OCI-LY7 (cell line): ENCODE measurements at regions not wholly inside any gene's neighbourhood (a gene's known extent, or its start where the extent isn't known, plus 50 kb on each side); places are given as distances from the start of the nearest gene placed in this dataset.

Experiments used
- BruUV-seq: library from RNA; stranded (reverse); fragments of 400-500 nt; replicated peaks from 2 replicates; lab custom pipeline; 2021; lab: Mats Ljungman, UMichigan
- CTCF ChIA-PET: fragments of 300-600 bp; sonication (Branson Sonifier 250); formaldehyde crosslinking; loops from one replicate; lab custom pipeline; 2022; ENCODE audit warnings: antibody characterized with exemption; ENCODE audit not compliant: unreplicated experiment; lab: Charles Lee
- POLR2A ChIA-PET: fragments of 300-600 bp; sonication (Branson Sonifier 250); formaldehyde crosslinking; loops from one replicate; lab custom pipeline; 2022; ENCODE audit warnings: antibody characterized with exemption; lab: Charles Lee
- DNase-seq: peaks from one replicate; pipeline ENCODE4 v3.0.0-alpha.2; 2015; ENCODE audit warnings: low spot score
- H2AFZ ChIP-seq: fragments of 200-600 bp; sonication (generic), shearing (Covaris generic); 2 replicates; pipeline ENCODE4 v1.6.1; 2014; ENCODE audit warnings: mild to moderate bottlenecking, antibody characterized with exemption, low read length, moderate library complexity
- H3K27ac ChIP-seq: fragments of 200-600 bp; sonication (generic); 2 replicates; pipeline ENCODE4 v1.5.1; 2014; ENCODE audit warnings: mixed run types, low read depth, mild to moderate bottlenecking, moderate library complexity, low read length, inconsistent platforms; ENCODE audit not compliant: poor library complexity, severe bottlenecking
- H3K36me3 ChIP-seq: fragments of 200-600 bp; sonication (generic); 2 replicates; pipeline ENCODE4 v1.6.1; 2014; ENCODE audit warnings: mild to moderate bottlenecking, antibody characterized with exemption, low read length, moderate library complexity, mixed read lengths; ENCODE audit not compliant: insufficient read depth
- H3K4me1 ChIP-seq: fragments of 200-600 bp; sonication (generic); 2 replicates; pipeline ENCODE4 v1.5.1; 2014; ENCODE audit warnings: mild to moderate bottlenecking, low read length; ENCODE audit not compliant: insufficient read depth, poor library complexity, severe bottlenecking
- H3K4me2 ChIP-seq: fragments of 200-600 bp; sonication (generic); 2 replicates; pipeline ENCODE4 v1.6.1; 2014; ENCODE audit warnings: mild to moderate bottlenecking, low read length
- H3K4me3 ChIP-seq: fragments of 200-600 bp; sonication (generic); 2 replicates; pipeline ENCODE4 v1.5.1; 2014; ENCODE audit warnings: mild to moderate bottlenecking, low read depth, low read length; ENCODE audit not compliant: poor library complexity, severe bottlenecking
- H3K79me2 ChIP-seq: fragments of 200-600 bp; sonication (generic); 2 replicates; pipeline ENCODE4 v1.6.1; 2016; ENCODE audit warnings: low read depth, mild to moderate bottlenecking, low read length, moderate library complexity, mixed read lengths; ENCODE audit not compliant: insufficient read depth
- H3K9me2 ChIP-seq: fragments of 200-600 bp; sonication (generic); 2 replicates; pipeline ENCODE4 v1.6.1; 2016; ENCODE audit warnings: mild to moderate bottlenecking, low read length, mixed read lengths; ENCODE audit not compliant: insufficient read depth
- H3K9me3 ChIP-seq: fragments of 200-600 bp; sonication (generic); 2 replicates; pipeline ENCODE4 v1.6.1; 2014; ENCODE audit warnings: mild to moderate bottlenecking, mixed run types, low read length, mixed read lengths
- H4K20me1 ChIP-seq: fragments of 200-600 bp; sonication (generic); 2 replicates; pipeline ENCODE4 v1.6.1; 2014; ENCODE audit warnings: mild to moderate bottlenecking, antibody characterized with exemption, low read length, moderate library complexity, mixed read lengths; ENCODE audit not compliant: insufficient read depth
- EZH2phosphoT487 ChIP-seq: fragments of 200-600 bp; sonication (generic); IDR thresholded peaks from 2 replicates; pipeline ENCODE4 v1.6.1; 2018; ENCODE audit warnings: low read depth, borderline replicate concordance, mild to moderate bottlenecking, mixed run types, antibody characterized with exemption, low read length, moderate library complexity, mixed read lengths
- intact Hi-C: fragments of 100-400 bp; cut with micrococcal nuclease; formaldehyde crosslinking; loops from one replicate; pipeline ENCODE4 v1.10.0; 2022; ENCODE audit not compliant: unreplicated experiment
- TF ChIP-seq, protein P1 (sequence below): fragments of 200-600 bp; sonication (generic); conservative IDR thresholded peaks from 2 replicates; pipeline ENCODE4 v1.5.1; 2014; ENCODE audit warnings: mild to moderate bottlenecking, antibody characterized with exemption, low read length, moderate library complexity, mixed read lengths

DNA sequence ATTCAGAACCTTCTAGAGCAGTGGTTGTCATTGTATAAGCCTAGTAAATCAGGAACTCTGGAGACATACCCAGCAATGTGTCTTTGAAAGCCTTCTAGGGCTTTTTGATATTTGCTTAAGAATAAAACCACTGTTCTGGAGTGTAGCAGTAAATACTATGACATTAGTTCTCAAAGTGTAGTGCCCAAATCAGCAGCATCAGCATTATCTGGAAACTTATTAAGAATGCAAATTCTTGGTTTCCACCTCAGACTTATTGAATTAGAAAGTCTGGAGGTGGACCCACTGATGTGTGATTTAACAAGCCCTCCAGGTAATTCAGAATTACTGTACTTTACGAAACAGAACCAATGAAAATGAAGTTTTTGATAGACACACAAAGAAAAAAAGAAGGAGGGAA is 509.7 kb downstream of the SUCLG1 start:
- Histone ChIP-seq H3K4me3 (no peak overlapping the region), H3K27ac (no peak overlapping the region), H3K9me2 (no peaks in the 10 kb centered on the region), H3K9me3 (no peaks in the 10 kb centered on the region), H3K36me3 (no peaks in the 10 kb centered on the region), H3K79me2 (no peaks in the 10 kb centered on the region), H4K20me1 (no peaks in the 10 kb centered on the region), H3K4me1 (no peaks in the 10 kb centered on the region), H2AFZ (no peak overlapping the region), H3K4me2 (no peak overlapping the region)
- TF ChIP-seq, protein P1, sequence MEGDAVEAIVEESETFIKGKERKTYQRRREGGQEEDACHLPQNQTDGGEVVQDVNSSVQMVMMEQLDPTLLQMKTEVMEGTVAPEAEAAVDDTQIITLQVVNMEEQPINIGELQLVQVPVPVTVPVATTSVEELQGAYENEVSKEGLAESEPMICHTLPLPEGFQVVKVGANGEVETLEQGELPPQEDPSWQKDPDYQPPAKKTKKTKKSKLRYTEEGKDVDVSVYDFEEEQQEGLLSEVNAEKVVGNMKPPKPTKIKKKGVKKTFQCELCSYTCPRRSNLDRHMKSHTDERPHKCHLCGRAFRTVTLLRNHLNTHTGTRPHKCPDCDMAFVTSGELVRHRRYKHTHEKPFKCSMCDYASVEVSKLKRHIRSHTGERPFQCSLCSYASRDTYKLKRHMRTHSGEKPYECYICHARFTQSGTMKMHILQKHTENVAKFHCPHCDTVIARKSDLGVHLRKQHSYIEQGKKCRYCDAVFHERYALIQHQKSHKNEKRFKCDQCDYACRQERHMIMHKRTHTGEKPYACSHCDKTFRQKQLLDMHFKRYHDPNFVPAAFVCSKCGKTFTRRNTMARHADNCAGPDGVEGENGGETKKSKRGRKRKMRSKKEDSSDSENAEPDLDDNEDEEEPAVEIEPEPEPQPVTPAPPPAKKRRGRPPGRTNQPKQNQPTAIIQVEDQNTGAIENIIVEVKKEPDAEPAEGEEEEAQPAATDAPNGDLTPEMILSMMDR = no peak
- no peak for TF ChIP-seq EZH2phosphoT487
- ChIA-PET CTCF (no interaction called here), POLR2A (interaction anchor here (0.6 to 1.0 kb wide), 2 partner anchors 20 to 225 kb away, joined by 3 read pairs; no protein-coding TSS in a partner anchor)
- intact Hi-C loops = no loop called here
- no peak for DNase-seq
- BruUV-seq = no TSS peak

DNA sequence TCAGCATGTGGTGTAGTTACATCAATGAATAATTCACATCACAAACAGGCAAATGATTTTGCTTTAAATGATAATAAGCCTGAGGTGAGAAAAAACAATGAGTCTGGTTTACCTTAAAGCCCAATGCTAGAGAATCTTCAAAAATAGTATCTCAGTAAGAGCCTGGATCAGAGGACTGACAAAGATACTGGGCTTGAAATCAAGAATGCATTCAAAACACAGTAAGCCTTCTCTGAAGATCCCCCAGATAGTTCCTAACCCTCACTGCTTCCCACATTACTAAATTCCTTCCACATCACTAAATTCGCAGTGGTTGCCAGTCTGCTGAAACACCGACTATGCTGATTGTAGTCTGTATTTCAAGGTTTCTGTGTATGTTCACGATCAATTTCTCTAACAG is 514.9 kb downstream of the SUCLG1 start:
- Histone ChIP-seq H3K4me2 (no peak overlapping the region), H3K9me2 (no peaks in the 10 kb centered on the region), H3K9me3 (no peaks in the 10 kb centered on the region), H3K4me1 (no peaks in the 10 kb centered on the region), H3K79me2 (no peaks in the 10 kb centered on the region), H2AFZ (no peak overlapping the region), H3K27ac (no peak overlapping the region), H3K4me3 (no peak overlapping the region), H3K36me3 (no peaks in the 10 kb centered on the region), H4K20me1 (no peaks in the 10 kb centered on the region)
- intact Hi-C loops = no loop called here
- no peak for DNase-seq
- BruUV-seq = no TSS peak
- ChIA-PET CTCF (no interaction called here), POLR2A (no interaction called here)
- TF ChIP-seq, protein P1 = no peak
- no peak for TF ChIP-seq EZH2phosphoT487

DNA sequence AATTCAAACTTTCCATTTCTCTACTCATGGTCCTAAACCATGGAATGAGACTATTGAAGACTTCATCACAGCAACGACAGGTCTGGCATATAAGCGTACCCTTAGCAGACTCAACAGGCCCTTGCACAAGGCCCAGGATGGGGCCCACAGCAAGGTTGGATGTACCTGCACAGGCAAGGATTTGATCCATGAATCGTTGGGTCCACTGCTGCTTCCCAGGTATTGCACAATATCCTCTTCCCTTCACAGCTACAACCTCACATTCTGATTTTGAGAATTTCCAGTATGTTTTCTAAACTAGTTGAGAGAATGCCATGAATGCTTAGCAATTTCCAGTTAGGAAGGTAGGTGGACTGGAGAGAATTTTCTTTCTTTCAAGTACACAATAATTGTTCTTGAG is 515.8 kb downstream of the SUCLG1 start:
- DNase-seq = no peak
- TF ChIP-seq, protein P1 = no peak
- TF ChIP-seq EZH2phosphoT487 = no peak
- no peaks in the 10 kb centered on the region for H3K36me3 ChIP-seq
- POLR2A ChIA-PET = no interaction called here
- no peaks in the 10 kb centered on the region for H4K20me1 ChIP-seq
- H3K27ac ChIP-seq = no peak overlapping the region
- intact Hi-C loops = no loop called here
- H3K4me1 ChIP-seq = no peaks in the 10 kb centered on the region
- no peaks in the 10 kb centered on the region for H3K9me2 ChIP-seq
- H2AFZ ChIP-seq = no peak overlapping the region
- H3K4me2 ChIP-seq = no peak overlapping the region
- no peaks in the 10 kb centered on the region for H3K79me2 ChIP-seq
- no peaks in the 10 kb centered on the region for H3K9me3 ChIP-seq
- H3K4me3 ChIP-seq = no peak overlapping the region
- no TSS peak for BruUV-seq
- CTCF ChIA-PET = no interaction called here
